HG03097 (cell line): ENCODE measurements at regions not wholly inside any gene's neighbourhood (a gene's known extent, or its start where the extent isn't known, plus 50 kb on each side); places are given as distances from the start of the nearest gene placed in this dataset.
"Not testable (repeated sequence)": the region's sequence is repeated elsewhere in the genome, so short reads cannot be mapped to it uniquely, and the experiment has no call there.

Experiments used
- ATAC-seq: cut with Tn5 transposase; IDR thresholded peaks from one replicate; pipeline ENCODE4 v1.9.1; 2021; ENCODE audit not compliant: unreplicated experiment, low FRiP score

DNA sequence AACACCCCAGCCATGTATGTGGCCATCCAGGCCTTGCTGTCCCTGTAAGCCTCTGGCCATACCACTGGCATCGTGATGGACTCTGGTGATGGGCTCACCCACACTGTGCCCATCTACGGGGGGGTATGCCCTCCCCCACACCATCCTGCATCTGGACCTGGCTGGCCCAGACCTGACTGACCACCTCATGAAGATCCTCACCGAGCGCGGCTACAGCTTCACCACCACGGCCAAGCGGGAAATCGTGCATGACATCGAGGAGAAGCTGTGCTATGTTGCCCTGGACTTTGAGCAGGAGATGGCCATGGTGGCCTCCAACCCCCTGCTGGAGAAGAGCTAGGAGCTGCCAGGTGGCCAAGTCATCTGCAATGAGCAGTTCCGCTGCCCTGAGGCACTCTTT, 80.4 kb upstream of the ZCCHC2 start:
- no peak for ATAC-seq

DNA sequence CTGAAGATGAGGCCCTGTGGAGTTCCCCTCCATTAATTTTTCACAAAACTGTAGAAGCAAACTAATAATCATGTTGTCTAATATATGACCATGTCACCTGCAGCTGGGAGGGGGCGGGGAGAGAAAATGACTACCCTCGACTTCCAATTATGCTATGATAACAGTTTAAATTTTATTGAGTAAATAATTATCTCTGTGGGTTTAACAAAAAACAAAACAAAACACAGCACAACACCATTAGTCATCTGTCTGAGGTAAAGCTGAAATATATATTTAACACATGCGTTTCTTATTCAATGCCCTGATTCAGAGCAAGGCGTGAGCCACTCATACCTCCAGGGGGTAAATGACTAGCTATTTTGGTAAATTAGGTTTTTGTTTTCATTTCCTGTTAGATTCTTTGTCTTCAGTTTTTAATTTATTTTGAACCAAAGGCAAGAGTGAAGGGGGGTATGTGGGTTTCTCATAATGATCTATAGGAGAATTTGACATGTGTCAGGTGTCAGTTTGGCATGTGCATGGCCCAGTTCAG, 77.4 kb upstream of the ZCCHC2 start:
- ATAC-seq = peak; percentile 88

DNA sequence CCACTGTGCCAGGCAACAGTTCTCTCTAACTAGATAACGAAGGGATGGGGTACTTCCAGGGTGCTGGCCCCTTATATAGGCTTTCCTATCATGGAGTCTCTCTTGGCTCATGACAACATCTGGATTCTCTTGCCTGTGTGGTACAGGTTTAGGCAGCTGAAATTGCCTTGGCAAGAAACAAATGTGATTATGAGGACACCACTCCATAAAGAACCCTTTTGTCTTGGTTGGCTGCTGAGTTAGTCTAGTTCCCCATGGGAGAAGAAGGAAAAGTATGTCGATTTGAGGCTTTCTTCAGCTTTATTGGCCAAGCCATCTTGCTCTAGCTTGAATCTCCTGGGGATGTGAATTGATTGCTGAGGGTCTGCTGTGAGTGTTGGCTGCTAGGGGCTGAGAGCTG, 76.3 kb upstream of the ZCCHC2 start:
- ATAC-seq = no peak

DNA sequence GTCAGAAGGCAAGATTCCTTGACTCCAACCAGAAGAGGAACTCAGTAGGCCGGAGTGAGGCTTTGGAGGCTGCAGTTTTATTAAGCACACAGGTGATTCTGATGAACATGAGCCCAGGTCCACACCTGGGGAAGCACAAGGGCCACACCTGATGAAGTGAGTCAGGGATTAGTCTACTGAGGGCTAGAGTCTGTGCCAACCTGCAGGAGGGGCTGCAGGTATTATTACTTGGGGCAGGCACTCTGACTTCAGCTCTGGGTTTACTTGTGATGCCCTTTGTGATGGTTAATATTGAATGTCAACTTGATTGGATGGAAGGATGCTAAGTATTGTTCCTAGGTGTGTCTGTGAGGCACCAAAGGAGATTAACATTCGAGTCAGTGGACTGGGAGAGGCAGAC, 75.2 kb upstream of the ZCCHC2 start:
- no peak for ATAC-seq

DNA sequence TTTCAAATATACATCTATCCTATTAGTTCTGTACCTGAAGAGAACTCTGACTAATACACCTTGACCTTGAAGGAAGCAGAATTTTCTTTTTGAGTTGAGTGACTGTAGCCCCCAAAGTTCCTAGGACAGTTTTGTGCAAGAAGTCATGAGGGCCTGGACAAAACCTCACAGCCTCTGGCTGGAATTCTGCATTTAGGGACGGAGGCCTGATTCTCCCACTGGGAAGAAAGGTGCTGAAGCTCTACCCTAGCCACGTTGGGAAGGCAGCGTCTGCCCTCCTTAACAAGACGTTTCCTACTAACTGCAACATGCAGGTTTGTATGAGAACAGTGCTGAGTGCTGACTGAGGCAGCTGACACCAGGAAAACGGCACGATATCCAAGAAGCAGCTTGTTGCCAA, 74.4 kb upstream of the ZCCHC2 start:
- ATAC-seq = no peak

DNA sequence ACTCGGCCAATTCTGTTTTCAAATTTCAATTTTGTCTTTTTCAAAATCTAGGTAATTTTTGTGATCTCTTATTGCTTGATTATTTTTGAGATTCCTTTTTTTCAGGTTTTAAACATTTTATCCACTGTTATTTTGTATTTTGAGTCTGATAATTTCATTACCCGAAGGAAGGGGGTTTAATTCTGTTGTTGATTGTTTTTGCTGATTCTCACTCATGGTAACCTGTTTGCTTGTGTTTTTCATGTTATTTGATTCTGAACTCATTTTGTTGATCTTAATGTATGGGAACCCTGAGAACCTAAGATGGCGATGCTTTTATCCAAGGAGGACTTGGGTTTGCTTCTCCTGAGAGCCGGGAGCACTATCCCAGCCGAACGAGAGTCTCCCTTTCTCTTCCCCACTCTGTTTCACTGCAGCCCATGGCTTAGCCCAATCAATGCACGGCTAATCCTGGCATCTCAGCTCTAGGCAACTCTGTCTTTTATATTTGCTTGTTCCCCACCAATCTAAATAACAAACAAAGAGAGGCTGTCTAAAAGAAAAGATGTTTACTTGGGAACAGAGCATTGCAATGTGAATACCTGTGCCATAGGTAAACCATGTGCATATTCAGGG, 73.2 kb upstream of the ZCCHC2 start:
- ATAC-seq = no peak

DNA sequence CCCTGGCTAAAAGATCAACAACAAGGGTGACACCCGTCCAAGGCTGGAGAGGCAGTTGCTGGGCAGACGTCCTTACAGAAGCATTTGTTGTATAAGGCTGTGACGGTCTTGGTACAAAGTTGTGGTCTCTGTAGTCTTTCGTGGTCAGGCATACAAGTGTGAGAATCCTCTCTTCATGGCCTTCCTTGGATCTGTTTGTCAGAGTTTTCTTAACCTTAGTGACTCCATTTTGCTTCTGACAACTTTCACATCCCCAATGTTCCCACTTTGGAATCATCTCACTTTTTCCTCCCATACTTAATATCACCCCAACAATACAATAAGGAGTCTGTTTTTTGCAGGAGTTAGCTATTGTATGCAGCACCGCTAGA, 72.7 kb upstream of the ZCCHC2 start:
- ATAC-seq = no peak

DNA sequence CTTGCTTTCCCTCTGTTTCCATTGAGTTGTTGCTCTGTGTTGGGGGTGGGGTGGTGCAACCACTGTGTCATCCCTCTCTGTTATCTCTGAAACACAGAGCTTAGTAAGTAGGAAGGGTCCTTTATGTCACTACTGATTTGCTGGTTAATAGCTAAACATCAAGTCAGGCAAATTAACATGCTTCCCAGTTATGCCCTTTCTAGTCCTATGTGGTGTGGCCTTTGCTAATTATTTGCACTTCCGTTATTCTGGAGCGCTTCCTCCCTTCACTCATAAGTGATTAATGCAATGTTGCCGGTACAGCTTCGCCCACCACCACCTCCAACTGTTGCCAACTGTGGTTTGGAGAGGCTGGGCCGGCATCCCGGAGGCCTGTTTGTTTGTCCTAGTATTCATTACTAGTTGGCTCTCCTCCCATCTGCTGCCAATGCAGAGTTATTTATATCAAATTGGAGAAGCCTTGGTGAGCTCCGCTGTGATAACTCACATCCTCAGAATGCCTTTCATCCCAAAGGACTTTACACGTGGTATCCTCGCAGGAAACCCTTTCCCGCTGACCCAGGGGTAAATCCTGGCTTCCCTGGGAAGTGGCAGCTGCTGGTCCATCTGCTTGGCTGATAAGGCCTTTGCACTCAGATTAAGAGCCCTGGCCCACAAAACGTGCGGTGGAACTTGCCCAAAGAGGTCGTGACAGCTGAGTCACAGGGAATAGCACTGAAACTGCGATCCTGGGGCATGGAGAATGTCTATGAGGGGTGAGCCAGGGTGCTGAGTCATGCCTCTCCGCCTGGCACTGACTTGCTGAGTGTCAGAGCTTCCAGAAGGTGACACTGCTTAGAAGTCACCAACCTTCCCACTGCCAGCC, 72.0 kb upstream of the ZCCHC2 start:
- no peak for ATAC-seq

DNA sequence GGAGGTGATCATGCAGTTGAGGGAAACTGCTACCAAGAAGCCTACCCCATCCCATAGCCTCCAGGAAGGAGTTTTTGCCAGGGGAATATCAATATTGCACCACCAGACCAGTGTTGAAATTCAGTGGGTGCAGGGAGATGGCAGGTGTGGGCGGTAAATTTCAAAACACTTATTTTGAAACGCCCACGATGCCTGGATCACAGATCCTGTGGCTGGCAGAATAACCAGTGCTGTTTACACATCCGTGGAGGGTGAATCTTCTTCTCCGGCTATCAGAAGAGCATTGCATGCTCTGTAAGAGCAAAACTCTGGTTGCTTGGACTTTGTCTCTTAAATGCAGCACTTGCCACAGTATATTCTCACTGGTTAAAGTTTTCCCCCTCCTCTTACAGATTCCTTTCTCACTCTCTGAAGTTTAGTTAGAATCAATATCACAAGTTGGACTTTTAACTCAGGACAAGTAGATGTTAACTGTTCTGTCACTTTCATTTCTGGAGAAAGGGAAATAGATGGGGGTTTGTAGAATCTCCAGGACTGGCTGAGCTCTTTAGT, 70.5 kb upstream of the ZCCHC2 start:
- no peak for ATAC-seq

DNA sequence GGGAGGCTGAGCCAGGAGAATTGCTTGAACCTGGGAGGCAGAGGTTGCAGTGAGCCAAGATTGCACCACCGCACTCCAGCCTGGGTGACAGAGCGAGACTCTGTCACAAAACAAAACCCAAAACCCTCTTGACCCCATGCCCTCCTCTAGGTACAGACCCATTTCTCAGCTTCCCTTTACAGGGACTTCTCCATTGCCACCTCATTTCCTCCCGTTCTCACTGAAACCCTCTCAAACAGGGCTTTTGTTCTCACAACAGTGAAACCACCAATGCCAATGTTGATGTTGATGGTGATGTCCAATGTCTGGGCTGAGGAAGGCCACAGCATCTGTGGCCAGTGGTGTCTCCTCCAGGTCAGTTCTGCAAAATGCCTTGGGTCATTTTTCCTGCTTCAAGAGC, 69.0 kb upstream of the ZCCHC2 start:
- ATAC-seq = no peak

DNA sequence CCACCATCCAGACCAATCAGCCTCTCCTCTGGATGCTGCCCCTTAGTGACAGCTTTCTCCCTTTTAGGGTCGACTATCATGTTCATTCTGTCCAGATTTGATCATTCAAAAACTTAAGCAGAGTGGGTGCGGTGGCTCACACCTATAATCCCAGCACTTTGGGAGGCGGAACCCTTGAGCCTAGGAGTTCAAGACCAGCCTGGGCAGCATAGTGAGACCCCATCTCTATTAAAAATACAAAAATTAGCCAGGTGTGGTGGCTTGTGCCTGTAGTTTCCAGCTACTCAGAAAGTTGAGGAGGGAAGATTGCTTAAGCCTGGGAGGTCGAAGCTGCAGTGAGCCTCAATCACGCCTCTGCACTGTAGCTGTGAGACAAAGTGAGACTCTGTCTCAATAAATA, 68.3 kb upstream of the ZCCHC2 start:
- no peak for ATAC-seq

DNA sequence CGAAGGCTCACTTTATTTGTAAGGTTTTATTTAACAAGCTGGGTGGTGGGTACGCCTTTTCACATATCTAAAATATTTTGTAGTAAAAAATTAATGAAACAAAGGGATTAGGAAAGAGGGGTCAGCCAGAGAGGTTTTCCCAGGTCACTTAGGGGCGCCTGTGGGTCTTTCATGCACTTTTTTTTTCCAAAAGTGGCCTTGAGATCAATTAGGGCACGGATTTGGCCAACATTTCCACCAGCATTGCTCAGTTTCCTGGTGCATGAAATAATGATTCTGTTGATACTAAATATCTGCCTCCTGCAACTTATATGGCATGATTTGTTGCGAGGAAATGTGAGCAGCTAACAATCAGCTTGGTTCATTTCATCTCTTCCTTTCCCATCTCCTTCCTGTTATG, 67.6 kb upstream of the ZCCHC2 start:
- no peak for ATAC-seq

DNA sequence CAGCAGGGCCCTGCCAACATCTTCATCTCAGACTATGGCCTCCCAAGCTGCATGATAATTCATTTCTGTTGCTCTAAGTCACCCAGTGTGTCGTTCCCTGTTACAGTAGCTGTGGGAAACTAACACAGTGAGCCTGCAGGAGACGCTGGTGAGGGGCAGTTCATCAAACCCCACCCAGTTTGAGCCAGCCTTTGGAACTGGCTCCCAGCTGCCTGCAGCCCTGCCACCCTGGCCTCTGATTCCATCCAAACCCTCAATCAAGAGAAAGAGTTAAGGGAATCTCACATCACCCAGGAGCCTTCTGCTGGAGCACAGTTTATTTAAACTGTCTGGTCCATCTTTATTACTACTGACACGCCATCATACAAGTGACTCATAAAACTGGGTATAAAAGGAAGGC, 64.9 kb upstream of the ZCCHC2 start:
- ATAC-seq = no peak

DNA sequence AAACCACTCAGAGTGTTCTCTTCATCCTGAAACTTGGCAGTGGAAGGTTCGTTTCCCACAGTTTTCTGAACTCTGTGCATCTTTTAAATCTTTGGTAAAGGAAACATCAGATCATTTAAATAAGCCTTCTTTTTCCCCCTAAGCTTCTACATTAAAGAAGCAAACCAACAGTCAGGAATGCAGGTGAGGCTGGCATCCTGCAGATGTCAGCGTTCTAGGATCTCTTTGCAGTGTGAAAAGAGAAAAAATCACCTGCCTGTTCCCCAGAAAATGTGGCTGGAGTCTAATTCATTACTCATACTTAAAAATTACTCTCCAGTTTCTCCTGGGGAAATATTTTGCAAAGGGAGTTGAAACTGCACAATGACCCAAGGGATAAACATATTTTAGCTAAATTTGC, 64.5 kb upstream of the ZCCHC2 start:
- no peak for ATAC-seq

DNA sequence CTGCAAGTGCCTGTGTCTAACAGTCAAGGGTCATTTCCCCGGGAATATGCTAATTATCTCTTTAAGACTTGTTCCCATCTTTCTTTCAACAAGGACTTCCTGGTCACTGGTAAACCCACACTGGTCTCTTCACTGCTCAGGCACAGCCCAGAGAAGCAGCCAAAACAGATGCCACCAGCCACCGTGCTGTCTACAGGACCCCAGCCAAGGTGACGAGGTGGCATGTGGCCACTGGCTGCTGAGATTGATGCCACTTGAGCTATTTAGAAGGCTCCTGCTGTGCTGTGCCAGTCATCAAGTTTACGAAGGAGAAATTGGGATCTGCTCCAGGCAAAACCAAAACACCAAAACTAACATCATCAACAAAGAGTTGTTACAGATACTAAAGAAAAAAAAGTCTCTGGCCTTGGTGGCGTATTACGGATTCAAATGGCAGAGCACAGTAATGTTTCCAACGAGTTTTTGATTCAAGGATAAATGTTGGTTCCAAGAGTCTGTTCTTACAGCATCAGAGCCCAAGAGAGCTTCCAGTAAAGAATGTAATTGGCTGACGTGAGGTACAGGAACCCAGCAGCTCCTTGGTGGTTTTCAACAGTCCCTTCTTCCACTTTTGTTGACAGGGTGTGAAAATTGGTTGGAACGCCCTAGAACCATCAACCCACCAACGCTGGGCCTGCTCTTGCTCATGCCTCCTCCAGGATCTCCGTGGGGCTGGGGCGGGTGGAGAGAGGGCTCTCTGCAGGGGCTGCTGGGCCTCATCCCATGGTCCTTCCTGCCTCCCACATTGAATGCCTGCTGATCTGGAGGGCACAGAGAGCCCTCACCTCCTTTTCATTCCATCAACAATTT, 63.7 kb upstream of the ZCCHC2 start:
- ATAC-seq = no peak

DNA sequence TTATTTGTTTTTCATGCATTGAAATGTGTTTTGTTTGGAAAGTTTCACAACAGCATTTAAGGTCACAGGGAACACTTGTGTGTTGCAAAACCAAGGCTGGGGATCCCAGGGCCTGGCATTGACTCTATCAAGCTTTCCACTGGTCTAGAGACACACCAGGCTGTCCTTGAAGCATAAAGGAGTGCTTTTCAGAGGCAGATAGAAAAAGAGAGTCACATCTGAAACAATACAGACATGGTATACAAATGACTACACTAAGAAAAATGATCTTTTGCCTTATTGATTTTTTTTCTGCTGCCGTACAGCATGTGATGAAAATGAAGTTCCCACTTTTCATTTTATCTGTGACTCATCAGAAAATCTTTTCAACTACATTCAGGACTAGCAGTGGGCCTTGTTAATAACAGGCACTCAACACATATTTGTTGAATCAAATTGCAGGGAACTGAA, 61.9 kb upstream of the ZCCHC2 start:
- no peak for ATAC-seq

DNA sequence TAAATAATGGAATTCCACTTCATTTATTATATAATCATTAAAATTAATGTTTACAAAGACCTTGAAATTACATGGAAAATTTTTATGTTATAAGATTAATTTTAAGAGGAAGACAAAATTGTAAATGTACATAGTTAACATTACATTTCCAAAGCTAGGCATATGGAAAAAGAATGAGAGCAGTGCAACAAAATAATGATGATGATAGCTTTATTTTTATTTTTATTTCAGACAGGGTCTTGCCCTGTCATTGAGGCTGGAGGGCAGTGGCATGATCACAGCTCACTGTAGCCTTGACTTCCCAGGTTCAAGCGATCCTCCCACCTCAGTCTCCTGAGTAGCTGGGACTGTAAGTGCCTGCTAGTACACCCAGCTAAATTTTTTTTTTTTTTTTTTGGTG, 61.2 kb upstream of the ZCCHC2 start:
- no peak for ATAC-seq

DNA sequence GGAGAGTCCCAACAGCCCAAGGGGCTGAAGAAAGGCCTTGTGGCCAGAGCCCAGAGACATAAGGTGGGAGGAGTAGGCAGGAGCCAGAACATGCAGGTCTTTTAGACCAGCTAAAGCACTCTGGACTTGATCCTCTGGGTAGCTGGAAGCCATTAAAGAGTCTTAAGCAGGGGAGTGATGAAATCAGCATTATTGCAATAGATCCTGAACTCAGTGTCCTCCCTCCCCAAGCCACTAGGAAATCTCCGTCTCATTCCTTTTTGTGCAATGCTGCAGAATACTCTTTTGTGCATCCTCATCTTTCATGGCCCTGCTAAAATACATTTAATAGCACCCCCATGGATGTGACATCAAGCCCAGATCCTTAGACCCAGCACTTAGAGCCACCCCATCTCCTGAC, 58.6 kb upstream of the ZCCHC2 start:
- no peak for ATAC-seq

DNA sequence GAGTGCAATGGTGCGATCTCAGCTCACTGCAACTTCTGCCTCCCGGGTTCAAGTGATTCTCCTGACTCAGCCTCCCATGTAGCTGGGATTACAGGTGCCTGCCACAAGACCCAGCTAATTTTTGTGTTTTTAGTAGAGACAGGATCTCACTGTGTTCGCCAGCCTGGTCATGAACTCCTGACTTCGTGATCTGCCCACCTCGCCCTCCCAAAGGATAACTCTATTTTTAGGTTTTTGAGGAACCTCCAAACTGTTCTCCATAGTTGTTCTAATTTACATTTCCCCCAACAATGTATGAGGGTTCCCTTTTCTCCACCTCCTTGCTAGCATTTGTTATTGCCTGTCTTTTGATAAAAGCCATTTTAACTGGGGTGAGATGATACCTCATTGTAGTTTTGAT, 53.7 kb upstream of the ZCCHC2 start:
- ATAC-seq = not testable (repeated sequence)
